GM21390 (cell line): ENCODE measurements at regions not wholly inside any gene's neighbourhood (a gene's known extent, or its start where the extent isn't known, plus 50 kb on each side); places are given as distances from the start of the nearest gene placed in this dataset.
"Not testable (repeated sequence)": the region's sequence is repeated elsewhere in the genome, so short reads cannot be mapped to it uniquely, and the experiment has no call there.

ENCODE experiments used
- ATAC-seq: cut with Tn5 transposase; IDR thresholded peaks from one replicate; pipeline ENCODE4 v1.9.1; 2021; ENCODE audit not compliant: unreplicated experiment

DNA sequence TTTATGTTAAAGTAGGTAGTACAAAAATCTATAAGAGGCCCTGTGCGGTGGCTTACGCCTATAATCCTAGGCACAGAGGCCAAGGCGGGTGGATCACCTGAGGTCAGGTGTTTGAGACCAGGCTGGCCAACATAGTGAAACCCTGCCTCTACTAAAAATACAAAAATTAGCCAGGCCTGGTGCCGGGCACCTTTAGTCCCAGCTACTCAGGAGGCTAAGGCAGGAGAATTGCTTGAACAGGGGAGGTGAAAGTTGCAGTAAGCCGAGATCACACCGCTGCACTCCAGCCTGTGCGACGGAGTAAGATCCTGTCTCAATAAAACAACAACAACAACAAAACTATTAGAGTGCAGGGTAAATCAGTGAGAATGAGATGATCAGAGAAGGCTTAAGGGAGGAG, 634.5 kb downstream of the NR2F1-AS1 start:
- ATAC-seq, result no peak

DNA sequence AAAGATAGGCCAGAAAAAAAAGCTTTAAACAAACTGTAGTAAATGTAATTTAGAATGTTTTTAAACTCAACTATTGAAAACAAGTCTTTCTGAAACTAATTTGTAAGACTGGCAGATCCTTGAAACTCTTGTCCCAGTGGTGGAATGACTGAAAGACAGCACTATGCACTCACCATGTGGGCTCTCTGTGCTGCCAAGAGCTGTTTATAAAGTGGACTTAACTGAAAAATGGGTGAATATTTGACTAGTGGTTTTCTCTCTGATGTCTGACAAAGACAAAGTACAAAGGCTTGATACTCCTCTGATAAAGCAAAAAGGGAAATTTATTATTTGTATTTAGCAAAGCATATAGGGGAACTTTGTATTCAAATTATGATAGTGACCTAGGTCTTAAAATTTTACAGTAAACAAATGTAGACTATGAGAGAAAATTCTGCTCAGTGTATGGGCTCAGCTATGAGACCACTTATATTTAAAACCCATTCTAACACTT, 635.4 kb downstream of the NR2F1-AS1 start:
- ATAC-seq, result no peak

DNA sequence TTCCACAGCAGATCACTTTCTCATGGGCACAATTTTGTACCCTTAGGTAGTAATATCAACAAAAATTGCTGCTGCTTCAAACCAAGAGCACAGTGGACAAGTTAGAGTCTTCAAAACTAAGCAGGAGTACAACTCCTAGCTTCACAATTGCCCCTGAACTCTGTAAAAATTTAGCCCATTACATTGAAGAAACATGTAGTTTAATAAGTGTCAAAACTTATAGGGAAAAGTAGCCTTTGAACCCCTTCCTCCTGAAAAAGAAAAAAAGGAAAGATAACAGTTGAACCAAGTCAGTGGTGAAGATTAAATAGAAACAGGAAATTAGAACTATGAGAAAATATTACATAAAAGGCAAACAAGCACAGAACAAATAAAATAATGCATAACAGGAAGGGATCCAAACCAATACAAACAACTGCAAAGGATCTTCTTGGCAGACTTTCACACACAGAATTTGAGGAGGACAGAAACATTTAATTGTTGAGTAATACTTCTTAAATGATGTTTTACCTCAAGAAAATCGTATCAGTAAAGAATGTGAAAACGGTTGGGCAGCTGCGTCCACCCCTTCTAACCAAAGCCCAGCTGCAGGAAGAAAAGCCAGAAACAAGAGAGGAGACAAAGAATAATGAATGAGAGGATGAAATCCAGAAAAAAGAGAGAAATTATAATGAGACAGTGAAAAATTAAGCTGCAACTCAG, 636.0 kb downstream of the NR2F1-AS1 start:
- no peak for ATAC-seq

DNA sequence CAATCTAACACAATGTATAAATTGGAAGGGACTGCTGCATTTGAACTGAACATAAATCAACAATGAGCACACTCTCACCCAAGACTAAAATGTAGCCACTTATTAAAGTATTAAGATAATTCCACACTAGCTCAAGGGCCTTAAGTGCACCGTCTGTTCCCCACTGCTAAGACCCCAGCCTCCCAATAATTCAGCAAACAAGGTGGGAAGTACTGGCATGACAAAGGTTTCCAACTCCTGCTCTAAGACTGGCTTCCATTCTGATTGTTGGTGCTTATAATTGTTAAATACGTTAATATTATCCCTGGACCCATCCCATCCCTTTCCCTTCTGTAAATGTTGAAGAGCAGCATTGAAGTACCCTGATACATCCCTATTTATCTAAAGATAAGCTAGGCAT, 636.7 kb downstream of the NR2F1-AS1 start:
- no peak for ATAC-seq

DNA sequence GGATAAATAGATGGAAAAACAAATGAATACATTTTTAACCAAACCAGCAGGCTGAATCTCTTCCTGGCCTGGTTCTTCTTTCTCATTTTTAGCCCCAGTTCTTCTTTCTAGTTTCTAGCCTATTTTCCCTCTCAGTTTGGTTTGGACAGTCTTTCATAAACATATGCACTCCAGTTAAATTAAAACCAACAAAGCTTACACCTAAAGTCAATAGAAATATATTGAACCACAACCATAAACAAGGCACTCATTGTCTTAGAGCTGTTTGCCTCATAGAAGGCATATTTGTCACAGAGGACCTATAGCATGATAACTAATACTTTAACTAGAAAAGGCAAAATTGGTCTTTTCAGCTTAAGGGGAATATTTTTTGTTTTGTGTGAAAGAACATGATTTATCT, 638.3 kb downstream of the NR2F1-AS1 start:
- ATAC-seq, result no peak

DNA sequence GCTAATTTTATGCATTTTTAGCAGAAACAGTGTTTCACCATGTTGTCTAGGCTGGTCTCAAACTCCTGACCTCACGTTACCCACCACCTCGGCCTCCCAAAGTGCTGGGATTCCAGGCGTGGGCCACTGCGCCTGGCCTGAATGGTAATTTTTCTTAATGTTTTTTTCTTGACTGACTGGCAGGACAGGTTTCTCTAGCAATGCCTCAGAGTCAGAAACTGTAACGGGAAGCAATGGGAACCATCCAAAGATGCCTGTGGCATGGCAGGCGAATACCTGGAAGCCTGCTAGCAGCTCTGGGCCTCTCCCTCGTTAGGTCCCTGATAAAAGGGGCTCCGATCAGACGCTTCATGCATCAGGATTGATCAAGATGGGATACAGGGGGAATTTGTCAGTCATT, 639.2 kb downstream of the NR2F1-AS1 start:
- ATAC-seq, result no peak

DNA sequence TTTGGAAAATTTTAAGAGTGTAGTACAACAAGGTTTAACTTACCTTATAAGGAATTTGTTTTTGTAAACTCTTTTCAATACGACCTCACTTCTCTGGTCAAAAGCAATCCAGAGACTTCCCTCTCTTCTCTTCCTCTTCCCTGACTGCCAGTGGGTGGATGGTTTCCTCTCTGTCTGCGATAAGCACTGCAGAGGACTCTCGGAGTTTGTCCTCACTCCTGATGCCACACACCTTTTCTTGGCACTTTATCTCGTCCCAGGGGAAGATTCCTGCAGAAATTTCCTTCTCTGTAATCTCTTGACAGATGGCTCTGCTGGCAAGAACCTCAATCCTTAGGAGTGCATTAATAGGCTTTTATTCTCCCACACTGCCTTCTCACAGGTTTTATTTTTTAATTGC, 641.6 kb downstream of the NR2F1-AS1 start:
- ATAC-seq, result no peak

DNA sequence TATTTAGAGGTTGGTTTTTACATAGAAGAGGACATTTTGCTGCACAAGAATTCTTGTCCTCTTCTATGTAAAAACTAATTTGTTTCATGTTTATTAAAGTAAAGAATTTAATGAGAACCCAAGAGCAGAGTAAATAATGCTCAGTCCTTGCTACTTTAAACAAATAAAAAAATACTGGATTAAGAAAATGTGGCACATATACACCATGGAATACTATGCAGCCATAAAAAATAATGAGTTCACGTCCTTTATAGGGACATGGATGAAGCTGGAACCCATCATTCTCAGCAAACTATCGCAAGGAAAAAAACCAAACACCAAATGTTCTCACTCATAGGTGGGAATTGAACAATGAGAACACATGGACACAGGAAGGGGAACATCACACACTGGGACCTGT, 643.6 kb downstream of the NR2F1-AS1 start:
- not testable (repeated sequence) for ATAC-seq

DNA sequence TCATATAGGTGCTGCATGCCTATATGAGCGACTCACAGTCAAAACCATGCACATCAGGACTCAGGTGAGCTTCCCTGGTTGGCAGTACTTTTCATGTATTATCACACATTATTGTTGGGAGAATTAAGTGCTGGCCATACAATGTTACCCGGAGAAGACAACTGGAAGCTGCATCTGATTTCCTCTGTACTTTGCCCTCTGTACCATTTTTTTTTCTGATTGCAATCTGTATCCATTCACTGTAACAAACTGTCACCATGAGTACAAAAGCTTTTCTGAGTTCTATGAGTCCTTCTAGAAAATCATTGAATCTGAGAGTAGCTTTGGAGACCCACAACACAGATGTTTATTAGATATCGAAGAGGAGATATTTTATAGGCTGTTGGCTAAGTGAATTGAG, 651.0 kb downstream of the NR2F1-AS1 start:
- ATAC-seq, result no peak

DNA sequence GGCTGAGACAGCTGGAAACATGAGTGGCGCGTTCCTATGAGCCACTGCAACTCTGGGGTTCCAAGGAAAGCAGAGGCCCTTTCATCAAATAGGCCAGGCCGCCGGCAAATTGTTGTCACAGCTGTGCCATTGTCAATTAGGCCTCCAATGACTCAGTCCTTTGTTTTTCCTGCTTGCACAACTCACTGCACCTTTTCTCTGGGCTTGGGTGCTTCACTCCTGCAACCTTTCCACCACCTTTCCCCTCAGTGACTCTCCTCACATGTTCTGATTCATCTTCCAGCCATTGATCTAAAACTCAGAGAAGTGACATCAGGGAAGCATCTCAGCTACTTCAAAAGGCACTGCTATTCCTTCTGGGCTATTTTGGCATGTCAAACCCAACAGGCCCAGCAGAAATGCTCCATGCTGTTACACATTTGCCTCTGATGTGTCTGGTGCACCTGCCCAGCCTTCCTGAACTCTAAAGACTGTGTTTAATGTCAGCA, 653.7 kb downstream of the NR2F1-AS1 start:
- no peak for ATAC-seq

DNA sequence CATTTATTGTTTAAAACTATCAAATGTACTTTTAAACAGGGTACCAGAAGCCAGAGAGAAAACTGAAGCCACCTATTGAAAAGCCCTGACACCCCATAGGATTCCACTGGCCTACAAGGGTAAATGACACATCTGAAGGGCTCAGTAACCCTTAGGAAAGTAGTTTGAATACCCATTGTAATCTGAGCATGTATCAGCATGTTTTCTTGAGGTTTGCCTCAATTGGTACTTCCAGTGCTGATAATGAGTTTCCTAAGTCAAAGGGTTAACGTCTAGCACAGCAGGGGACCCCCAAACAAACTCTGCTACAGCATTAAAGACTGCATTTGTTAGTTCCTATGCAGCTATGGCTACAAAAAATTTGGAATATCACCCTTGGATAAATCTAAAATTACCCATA, 657.1 kb downstream of the NR2F1-AS1 start:
- no peak for ATAC-seq

DNA sequence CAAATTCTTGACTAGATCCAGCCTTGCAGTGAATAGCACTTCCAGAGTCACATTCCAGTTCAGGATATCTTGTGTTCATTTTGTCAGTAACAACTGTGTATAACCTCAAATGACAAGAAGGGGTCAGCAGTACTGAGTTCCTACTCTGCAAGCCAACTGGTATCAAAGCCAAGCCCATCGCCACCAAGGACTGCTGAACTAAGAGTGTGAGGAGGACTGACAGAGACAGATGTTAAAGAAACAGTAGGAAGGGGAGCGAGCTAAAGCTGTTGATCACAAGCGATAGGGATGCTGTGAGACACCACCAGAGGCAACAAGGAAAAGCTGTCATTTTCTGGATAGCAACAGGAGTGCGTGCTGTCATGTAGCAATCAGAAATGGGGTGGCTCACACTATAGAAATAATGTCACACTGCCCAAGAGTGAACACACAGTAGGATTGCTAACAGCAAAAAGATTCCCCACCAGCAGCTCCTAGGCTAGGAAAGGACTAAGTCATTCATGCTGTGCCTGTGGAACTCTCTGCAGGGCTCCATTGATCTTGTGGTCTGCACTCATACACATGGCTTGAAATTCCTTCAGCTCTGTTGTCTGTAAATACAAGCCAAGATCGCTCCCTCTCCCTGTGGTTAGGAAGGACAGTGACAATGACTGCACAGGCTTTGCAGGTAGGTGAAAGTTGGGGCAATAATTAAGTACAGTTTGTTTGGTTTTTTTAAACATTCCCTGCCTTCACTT, 658.6 kb downstream of the NR2F1-AS1 start:
- ATAC-seq, result no peak

DNA sequence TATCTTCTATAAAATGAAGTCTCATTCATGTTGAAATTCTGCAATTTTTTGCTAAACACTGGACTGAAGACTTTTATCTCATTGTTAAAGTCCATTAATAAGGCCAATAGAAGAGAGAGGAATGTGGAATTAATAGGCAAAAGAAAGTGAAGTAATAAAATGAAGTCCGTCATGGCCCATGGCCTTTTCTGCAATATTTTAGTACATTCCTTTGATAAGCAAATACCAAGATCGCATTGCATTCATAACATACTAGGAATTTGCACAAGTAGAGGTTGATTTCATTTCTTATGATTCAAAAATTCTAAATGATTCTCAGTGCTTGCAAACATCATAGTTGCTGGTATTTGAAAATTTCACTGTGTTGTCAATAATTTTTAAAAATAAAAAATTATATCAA, 664.0 kb downstream of the NR2F1-AS1 start:
- ATAC-seq, result no peak

DNA sequence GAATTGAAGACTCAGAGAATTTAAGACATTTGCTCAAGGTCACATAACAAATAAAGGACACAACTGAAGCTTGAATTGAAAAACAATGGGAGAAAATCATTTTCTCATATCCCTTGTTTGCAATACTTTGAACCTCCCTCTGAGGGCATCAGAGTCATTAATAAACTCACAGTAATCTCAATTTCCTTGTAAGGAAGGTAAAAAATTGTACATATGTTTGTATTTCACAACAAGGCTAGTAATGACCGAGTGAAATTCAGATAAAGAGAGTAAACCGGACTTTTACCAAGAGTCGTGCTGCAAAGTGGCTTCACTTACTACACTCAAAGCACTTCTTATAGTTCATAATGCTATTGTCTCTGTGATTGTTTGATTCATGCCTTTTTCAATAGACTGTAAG, 665.0 kb downstream of the NR2F1-AS1 start:
- ATAC-seq, result no peak

DNA sequence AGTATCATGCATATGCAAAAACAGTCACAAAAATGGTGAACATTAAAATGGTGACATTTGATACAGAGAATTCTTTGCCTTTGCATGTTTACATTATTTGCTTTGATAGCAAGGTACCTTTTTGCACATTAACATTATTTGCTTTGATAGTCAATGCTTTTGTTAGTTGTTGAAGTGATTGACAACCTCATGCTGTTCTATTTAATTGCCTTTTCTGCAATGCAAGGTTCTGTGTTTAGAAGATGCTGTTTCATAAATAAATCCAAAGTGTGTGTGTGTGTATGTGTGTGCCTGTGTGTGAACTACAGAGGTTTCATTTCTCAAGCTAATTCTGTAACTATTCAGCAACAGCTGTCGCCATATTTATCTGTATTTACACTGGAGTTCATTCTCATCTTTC, 668.7 kb downstream of the NR2F1-AS1 start:
- ATAC-seq, result no peak

DNA sequence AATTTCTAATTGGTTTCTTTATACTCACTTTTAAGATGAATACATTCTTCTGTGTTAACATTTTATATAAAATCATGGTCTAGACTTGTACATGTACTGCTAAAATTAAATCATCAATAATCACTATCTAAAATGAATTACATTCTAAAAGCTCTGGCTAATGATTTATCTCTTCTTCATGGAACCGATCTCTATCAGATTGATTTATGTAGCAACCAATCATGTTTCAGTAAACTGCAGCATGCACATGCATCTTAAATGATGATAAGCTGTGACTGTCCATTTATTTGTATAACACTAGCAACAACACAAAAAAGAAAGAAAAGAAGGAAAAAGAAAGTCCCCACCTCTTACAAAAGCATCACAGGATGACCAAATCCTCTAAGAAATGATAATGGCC, 669.2 kb downstream of the NR2F1-AS1 start:
- ATAC-seq, result no peak

DNA sequence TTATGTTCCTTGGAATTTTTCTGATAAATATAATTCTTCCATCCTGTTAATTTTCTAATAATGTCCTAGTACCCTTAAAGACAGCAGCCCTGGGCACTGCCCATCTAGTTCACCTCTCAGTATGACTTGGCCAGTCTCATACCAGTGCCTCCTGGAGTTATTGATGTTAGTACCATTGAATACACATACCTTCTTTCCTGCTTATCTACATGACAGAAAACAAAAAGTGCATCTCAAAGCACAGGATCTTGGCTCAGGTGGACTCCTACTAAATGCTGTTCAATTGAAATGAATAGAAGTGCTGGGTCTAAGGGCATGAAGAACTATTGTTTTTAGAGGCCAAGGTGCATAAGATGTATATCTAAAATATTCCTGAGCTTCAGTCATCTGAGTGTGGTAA, 669.7 kb downstream of the NR2F1-AS1 start:
- no peak for ATAC-seq

DNA sequence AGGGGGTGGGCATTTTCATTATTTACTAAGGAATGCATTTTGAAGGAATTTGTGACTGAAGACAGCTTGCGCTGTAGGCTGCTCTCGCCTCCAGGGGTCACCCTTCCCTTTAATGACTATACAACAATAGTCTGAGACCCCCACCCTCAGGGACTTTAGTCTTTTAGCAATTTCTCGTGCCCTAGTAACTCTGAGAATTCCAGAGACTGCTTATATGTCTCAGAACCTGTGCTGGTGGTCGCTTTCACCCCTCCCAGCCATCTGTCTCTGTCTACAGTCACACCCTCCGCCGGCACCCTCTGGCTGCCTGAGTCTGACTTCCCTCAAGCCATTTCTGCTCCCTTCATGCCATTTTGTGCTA, 671.4 kb downstream of the NR2F1-AS1 start:
- no peak for ATAC-seq

DNA sequence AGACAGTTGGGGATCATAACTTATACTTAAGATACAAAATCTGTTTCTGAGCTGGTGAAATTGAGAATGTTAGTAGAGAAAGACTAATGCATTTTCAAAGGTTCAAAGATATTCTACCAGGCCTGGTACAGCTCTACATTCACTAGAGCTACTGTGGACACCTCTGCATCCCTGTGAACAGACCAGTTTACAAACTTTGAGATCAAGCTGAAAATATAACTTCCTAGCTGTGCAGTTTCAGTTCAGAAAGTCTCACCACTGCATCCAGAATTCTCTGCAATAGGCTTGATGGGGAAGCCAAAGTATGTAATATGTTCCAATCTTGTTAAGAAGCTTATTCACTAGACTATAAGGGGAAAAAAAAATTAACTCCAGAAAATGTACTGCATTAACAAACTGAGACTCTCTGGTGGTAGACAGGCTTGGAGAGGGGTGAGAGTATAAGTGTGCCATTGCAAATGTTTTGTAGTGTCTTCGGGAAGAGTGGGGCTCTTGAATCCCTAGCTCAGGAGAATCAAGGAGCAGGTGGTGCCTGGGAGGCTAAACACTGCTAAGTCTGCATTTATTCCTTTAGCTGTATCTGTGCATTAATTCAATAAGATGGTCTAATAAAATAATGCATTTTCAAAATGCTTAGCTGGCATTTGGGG, 671.9 kb downstream of the NR2F1-AS1 start:
- no peak for ATAC-seq

DNA sequence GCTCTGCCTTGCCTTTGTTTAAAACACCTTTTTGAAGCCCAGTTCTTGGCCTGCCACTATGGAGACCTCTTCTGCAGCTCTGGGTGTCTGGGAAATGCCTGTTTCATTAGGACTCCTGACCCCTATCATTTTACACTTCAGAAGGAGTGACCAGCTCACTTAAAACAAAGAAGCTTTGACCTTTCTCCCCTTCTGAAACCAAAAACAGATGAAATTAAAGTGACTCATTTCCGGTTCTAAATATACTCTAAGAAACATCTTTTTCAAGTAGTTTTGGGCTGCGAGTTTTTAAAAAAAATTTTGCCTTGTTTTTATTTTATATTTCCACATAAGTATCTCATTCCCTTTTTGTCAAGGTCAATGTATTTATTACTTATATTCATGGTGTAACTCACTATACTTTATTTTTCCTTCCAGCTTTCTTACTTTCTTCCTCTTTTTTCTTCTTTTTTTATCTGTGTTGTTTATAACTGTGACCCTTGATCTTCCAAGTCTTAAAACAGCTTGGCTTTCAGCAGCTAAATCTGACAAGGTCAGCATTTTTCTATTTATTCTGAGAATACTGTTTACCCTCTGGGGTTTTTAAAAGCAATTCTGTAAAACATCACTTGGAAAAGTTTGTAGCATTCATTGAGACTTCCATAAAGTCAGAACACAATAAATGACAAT, 672.9 kb downstream of the NR2F1-AS1 start:
- ATAC-seq, result peak; percentile 70

DNA sequence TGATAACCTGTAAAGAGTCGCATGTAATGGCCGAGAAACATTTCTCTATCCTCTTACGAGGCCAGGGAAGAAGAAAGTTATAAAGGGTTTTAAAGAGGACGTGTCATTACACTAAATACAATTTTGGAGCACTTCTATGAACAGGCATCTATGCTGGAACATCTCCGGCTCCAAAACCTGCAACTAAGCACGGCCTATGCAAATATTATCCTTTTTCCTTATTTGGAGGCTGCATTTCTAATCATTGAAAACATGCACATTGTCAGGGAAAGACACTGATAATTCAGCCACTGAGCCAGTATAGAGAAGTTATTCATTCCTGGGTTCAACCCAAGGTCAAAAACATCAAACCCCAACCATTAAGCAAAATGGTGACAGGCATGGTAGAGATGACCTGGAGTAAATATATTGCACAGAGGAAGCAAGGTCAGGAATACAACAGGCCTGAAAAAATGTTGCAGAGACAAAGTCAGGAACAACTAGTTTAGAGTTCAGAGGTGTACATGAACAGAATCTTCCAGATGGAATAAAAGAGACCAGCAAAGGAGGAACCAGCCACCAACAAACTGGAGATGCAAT, 674.1 kb downstream of the NR2F1-AS1 start:
- no peak for ATAC-seq
